T47D (cell line): ENCODE measurements at regions not wholly inside any gene's neighbourhood (a gene's known extent, or its start where the extent isn't known, plus 50 kb on each side); places are given as distances from the start of the nearest gene placed in this dataset.
"Not testable (repeated sequence)": the region's sequence is repeated elsewhere in the genome, so short reads cannot be mapped to it uniquely, and the experiment has no call there.

ENCODE experiments used
- DNase-seq, 2 experiments: peaks; one replicate each; pipeline versions ENCODE4 v3.0.0 to v3.0.0-alpha.2; 2011 to 2012; ENCODE audit warnings: low read depth in 1 of 2, low spot score in 1 of 2
- JUND ChIP-seq: IDR thresholded peaks from 2 replicates; pipeline ENCODE4 v1.6.1; 2012; ENCODE audit warnings: low read depth
- in situ Hi-C: cut with HindIII; loops from 2 replicates; pipeline ENCODE4 v1.10.0; 2016; ENCODE audit warnings: low sequenced_read_pairs, low pct_unique_long_range_greater_than_20kb

DNA sequence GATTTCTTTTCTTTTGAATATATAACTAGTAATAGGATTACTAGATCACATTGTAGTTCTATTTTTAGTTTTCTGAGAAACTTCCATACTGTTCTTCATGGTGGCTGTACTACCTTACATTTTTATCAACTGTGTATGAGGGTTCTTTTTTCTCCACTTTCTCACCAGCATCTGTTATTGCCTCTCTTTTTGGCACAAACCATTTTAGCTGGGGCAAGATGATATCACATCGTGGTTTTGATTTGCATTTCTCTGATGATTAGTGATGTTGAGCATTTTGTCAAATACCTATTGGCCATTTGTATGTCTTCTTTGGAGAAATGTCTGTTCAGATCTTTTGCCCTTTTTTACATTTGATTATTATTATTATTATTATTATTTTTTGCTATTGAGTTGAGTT, 86.1 kb upstream of the TCF21 start:
- in situ Hi-C loops: no loop called here
- no peak for TF ChIP-seq JUND
- DNase-seq: no peak

DNA sequence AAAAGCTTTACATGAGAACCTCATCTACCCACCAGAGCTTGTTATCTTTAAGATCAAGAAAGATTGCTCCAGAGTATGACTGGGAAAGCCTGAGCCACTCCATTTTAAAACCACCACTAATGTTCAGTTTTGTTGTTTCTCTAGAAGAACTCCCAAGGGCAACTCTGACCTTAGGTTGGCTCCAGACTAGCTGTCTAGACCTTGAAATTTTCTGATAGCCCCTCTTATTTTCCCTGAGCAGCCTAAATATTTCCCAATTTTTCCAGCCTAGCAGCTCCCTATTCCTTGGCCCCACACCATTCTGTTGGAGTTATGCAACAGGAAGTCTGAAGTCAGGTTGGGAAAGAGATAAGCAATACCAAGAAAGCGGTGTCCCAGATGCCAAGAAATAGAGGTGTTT, 84.6 kb upstream of the TCF21 start:
- in situ Hi-C loops: no loop called here
- TF ChIP-seq JUND: no peak

DNA sequence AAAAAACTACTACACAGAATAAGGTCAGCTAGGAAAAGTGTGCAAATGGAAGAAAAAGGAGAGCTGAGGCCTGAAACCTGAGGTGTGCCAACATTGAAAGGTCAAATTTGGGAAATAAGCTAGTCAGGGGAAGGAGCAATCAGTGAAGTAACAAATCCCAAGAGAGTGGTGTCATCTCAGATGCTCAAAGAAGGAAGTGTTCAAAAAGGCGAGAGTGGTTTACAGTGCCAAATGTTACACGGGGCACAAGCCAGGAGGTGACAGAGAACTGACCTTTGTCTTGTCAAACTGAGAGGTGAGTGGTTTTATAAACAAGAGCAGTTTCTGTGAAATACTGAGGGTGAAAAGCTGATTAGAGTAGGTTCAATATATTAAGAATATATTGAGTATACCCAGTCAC, 83.0 kb upstream of the TCF21 start:
- no peak for TF ChIP-seq JUND
- in situ Hi-C loops: no loop called here
- DNase-seq: no peak

More for the DNA sequence above, 84.6 kb upstream of the TCF21 start:
- no peak for DNase-seq

DNA sequence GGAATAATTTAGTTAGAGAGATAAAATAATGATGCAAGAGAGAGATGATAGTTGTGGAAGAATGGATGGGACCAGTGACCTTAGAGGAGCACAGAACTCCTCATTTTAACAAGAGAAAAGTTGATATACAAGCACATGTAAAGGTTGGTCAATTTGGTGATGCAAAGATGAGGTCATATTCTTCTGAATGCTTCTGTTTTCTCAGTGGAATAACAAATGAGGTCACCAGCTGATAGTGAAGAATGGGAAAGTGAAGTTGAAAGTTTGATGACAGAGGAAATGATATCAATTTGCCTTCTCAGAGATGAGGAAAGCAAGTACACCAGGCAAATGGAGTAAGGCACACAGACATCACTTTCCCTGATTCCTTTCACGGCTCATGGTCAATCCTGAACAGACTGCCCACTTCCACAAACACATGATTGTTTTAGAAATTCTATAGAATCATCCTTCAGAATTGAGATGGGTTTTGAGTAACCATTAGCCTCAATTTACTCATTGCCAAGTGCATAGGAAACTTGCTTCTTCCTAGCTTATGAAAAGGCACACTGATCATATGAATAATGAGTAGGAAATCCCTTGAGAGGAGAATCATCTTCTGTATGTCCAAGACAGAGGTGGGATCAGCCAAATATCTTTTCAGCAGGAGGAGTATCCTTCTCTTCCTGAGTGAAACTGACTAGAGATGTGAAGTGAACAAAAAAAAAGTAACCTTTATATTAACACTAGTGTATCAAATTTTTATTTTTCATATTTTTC, 82.4 kb upstream of the TCF21 start:
- TF ChIP-seq JUND: no peak
- in situ Hi-C loops: no loop called here
- DNase-seq: no peak

DNA sequence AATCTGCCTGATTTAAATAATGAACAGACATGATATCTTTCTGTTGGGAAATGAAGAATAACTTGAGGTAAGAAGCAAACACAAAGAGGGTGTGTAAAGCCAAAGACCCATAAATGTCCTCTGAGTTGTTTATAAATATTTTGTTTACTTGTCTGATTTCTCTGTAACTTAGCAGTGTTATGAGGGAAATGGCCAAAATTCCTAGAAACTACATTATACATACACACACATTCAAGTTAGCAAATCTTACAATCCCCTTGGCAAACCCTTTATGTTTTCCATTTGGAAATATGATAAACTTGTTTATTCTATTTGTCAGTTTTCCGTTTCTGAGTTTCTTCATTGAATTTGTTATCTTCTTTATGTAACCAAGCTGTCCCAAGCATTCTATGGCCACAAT, 81.4 kb upstream of the TCF21 start:
- no peak for TF ChIP-seq JUND
- DNase-seq: no peak
- in situ Hi-C loops: no loop called here

DNA sequence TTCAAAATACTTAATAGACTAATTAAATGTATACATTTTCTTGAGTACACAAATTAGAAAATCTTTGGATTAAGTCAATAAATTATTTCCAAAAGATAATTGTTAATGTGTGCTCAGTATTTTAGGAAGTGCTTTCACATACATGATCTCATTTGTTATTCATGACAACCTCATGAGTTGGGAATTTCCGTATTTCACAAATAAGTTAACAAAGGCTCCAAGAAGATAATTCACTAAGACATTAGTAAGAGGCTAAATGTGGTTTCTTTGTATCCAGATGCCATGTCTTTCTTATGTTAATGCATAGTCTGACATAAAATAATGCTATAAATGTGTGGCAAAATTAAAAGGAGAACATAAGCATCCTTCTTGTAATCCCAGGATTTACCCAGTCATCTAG, 79.5 kb upstream of the TCF21 start:
- no peak for DNase-seq
- in situ Hi-C loops: no loop called here
- TF ChIP-seq JUND: no peak

DNA sequence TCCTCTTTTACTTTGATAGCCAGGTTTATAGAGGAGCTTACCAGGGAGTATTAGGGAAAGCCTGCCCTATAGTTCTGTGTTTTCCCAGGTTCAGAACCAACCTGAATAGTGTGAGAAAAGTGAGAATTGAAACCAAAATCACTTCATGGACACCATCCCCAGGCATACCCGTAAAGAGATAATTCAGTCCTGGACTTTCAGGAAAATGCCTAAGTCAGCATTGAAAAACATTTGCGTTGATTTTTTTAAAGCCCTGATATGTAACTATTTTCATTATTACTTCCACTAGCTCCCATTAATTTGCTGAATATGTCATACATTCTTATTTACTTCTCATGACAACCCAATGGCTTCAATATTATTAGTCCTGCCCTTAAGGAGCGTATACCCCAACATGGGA, 77.4 kb upstream of the TCF21 start:
- no peak for DNase-seq
- no peak for TF ChIP-seq JUND
- in situ Hi-C loops: no loop called here

DNA sequence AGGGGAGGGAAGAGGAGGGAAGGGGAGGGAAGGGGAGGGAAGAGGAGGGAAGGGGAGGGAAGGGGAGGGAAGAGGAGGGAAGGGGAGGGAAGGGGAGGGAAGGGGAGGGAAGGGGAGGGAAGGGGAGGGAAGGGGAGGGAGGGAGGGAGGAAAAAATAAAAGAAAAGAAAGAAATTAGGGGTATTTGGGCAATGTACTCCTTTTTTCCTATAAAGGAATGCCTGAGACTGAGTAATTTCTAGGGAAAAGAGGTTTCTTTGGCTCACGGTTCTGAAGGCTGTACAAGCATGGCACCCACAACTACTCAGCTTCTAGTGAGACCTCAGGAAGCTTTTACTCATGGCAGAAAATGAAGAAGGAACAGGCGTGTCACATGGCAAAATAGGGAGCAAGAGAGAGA, 76.5 kb upstream of the TCF21 start:
- in situ Hi-C loops: not testable (repeated sequence)

DNA sequence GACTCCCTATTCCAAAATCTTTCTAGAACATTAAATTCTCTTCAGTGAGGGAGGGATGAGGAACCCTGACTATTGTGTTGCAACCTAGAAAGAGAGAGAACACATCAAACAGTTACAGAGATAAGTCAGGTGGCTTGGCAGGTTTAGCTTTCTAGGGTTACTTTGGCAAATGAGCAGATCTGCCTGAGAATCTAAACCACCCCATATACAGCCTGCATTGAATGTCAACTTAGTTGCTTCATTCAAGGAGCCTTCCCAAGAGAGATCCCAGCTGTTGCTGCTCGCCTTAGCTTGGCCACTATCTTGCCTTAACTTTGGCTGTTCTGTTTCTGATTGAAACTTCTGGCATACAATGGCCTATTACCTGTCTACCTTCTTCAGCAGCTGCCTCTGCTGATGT, 74.7 kb upstream of the TCF21 start:
- no peak for DNase-seq
- TF ChIP-seq JUND: no peak
- in situ Hi-C loops: no loop called here

More for the DNA sequence above, 76.5 kb upstream of the TCF21 start:
- DNase-seq: not testable (repeated sequence)

DNA sequence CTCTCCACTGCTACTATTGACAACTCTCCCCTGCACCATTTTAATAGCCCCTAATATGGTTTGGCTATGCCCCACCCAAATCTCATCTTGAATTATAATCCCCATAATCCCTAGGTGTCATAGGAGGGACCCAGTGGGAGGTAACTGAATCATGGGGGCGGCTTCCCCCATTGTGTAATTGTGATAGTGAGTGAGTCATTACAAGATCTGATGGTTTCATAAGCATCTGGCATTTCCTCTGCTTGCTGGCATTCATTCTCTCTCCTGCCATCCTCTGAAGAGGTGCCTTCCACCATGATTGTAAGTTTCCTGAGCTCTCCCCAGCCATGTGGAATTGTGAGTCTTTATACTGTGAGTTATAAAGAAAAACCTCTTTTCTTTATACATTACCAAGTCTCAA, 74.1 kb upstream of the TCF21 start:
- in situ Hi-C loops: no loop called here
- no peak for DNase-seq

DNA sequence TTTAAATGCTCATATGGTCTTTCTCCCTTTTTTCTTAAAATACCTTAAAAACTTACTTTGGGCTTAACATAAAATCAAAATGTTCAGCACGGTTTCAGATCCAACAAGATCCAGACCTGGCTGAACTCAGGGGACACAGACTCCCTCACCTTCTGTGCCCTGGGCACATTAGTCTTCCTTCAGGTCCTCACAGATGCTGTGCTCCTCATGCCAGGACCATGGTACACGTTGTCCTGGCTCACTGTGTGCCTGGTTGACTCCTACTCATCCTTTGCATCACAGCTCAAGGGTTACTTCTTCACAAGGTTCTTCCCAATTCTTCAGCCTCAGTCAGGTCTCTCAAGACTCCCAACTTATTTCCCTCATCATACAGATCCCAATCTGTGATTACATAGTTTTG, 73.6 kb upstream of the TCF21 start:
- DNase-seq: no peak
- in situ Hi-C loops: no loop called here
- TF ChIP-seq JUND: no peak

More for the DNA sequence above, 74.1 kb upstream of the TCF21 start:
- TF ChIP-seq JUND: no peak

DNA sequence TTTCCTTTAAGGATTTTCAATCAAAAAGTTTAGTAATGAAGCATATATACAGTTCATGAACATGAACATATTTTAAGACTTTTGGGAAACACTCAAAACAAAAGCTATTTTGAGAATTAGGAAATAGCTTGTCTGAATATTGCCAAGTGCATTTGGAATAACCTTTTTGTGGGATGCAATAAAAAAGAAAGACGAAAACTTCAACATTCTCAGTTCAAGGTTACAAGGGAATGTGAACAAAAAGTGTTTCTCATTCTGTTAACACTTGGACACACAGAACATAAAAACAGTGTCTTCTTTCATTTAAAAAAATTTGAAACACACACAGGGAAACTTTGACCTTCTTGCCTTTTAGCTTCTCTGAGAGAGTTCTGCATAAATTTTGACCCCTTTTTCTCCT, 72.7 kb upstream of the TCF21 start:
- no peak for DNase-seq
- in situ Hi-C loops: no loop called here
- TF ChIP-seq JUND: no peak

DNA sequence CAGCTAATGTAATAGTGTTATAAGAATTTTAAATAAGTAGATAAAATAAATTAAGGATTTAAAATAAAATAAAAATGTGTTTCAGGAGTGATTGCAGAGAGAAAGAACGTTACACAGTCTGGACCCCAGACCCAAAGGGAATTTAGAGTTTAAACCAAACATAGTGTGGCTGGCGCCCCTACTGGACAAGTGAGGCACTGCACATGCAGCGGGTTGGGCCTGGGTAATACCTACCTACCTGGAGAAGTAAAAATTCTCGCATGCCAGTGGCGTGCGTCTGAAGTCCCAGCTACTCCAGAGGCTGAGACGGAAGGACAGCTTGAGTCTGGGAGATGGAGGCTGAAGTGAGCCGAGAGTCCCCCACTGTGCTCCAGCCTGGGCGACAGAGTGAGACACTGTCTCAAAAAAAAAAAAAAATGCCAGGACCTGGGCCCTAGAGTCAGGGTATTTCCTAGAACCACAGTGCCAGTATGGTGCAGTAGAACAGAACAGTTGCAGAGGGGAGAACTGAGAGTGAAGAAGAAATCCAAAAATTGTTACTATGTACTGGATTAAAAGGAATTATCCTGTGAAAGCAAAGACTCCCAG, 71.4 kb upstream of the TCF21 start:
- TF ChIP-seq JUND: no peak
- in situ Hi-C loops: no loop called here
- peak in 1 of 2 experiments; percentile 6 for DNase-seq

DNA sequence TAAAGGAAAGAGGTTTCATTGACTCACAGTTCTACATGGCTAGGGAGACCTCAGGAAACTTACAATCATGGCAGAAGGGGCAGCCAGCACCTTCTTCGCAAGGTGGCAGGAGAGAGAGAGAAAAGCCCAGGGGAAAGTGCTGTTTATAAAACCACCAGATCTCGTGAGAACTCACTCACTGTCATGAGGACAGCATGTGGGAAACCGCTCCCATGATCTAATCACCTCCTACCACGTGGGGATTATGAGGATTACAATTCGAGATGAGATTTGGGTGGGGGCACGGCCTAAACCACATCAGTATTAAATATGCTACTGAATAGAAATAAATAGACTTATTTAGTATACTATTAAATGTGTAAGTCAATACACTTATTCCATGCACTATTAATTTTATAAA, 70.6 kb upstream of the TCF21 start:
- in situ Hi-C loops: no loop called here
- TF ChIP-seq JUND: no peak
- DNase-seq: no peak
